Pancreas (tissue), 10 donors: ENCODE measurements at regions not wholly inside any gene's neighbourhood (a gene's known extent, or its start where the extent isn't known, plus 50 kb on each side); places are given as distances from the start of the nearest gene placed in this dataset.

Experiments
- ATAC-seq, 4 donors: fragments of 200-7000 bp; cut with Tn5 transposase; one replicate each; pipeline versions ENCODE4 v1.8.0 to v1.9.1; 2020; ENCODE audit warnings: mild to moderate bottlenecking in 4 of 4, moderate library complexity in 4 of 4
- DNase-seq, 6 donors: peaks; one replicate each; pipeline ENCODE4 v3.0.0-alpha.2; 2020
- FAIRE-seq: peaks from 2 replicates; lab custom pipeline; 2012; peaks lifted over from hg19 to GRCh38; lab: Jason Lieb, UNC
- H3K27ac ChIP-seq, 4 donors: fragments of 200-600 bp; sonication (generic); 1 replicate in 3 of 4; 2 replicates in 1 of 4; pipeline versions ENCODE4 v1.5.0 to v1.8.0; 2020
- H3K27me3 ChIP-seq, 4 donors: fragments of 200-600 bp; one replicate each; pipeline ENCODE4 v1.8.0; 2021
- H3K36me3 ChIP-seq, 3 donors: fragments of 200-600 bp; sonication (generic) in 1 of 3; one replicate each; pipeline versions ENCODE4 v1.5.0 to v1.8.0; 2020 to 2021
- H3K4me1 ChIP-seq, 3 donors: fragments of 200-600 bp; one replicate each; pipeline ENCODE4 v1.8.0; 2021
- H3K4me3 ChIP-seq, 4 donors: fragments of 200-600 bp; sonication (generic) in 2 of 4; one replicate each; pipeline versions ENCODE4 v1.5.0 to v1.8.0; 2020 to 2021
- H3K9me3 ChIP-seq, 4 donors: fragments of 200-600 bp; one replicate each; pipeline ENCODE4 v1.8.0; 2021
- WGBS, 2 donors: extraction: QIAGEN DNeasy Blood & Tissue Kit; methylation state at CpG; one replicate each; pipeline ENCODE4 v1.1.7; 2013; 5-methylcytosine and 5-hydroxymethylcytosine counted together
- intact Hi-C, 3 donors: fragments of 100-400 bp; cut with DNase I; formaldehyde crosslinking; loops; one replicate each; pipeline versions ENCODE4 v1.11.1 to v1.14.2; 2022
- TF ChIP-seq, protein P1 (sequence below), 4 donors: fragments of 200-600 bp; sonication (generic) in 3 of 4; IDR thresholded peaks; one replicate each; pipeline versions ENCODE4 v1.5.0 to v1.8.0; 2021; ENCODE audit warnings: antibody characterized with exemption in 4 of 4
- donor health status: healthy with polysubstance abuse.
- donor health status: DM: no; HTN: no; CAD: no; lungs with moderate emphysema.
- donor health status: DM: no; HTN: no; CAD: no.
- donor health status: control.
- donor health status: control.
- donor health status: Bipolar disorder and iron deficiency.
- donor health status: DM: yes; HTN: yes; CAD: no.
- donor health status: DM: no; HTN: no; CAD: no.
- donor health status: DM: no; HTN: no; CAD: no.
- donor health status: DM: yes; HTN: yes; CAD: no.

GRCh38 chr14:94690896-94691659 lies 78.8 kb downstream of the GSC start:
- ATAC-seq (no peak), DNase-seq (no peak), FAIRE-seq (no peak)
- TF ChIP-seq, protein P1, sequence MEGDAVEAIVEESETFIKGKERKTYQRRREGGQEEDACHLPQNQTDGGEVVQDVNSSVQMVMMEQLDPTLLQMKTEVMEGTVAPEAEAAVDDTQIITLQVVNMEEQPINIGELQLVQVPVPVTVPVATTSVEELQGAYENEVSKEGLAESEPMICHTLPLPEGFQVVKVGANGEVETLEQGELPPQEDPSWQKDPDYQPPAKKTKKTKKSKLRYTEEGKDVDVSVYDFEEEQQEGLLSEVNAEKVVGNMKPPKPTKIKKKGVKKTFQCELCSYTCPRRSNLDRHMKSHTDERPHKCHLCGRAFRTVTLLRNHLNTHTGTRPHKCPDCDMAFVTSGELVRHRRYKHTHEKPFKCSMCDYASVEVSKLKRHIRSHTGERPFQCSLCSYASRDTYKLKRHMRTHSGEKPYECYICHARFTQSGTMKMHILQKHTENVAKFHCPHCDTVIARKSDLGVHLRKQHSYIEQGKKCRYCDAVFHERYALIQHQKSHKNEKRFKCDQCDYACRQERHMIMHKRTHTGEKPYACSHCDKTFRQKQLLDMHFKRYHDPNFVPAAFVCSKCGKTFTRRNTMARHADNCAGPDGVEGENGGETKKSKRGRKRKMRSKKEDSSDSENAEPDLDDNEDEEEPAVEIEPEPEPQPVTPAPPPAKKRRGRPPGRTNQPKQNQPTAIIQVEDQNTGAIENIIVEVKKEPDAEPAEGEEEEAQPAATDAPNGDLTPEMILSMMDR (IDR thresholded peaks at IDR 0.05) = no peak
- H3K27me3 ChIP-seq = no peaks in the 10 kb centered on the region
- no peak overlapping the region for H3K4me3 ChIP-seq
- no peaks in the 10 kb centered on the region for H3K9me3 ChIP-seq
- whole genome bisulfite sequencing, 2 donors = 85 to 86% methylated on average over 30 to 31 of the region's 31 CpGs
- no peaks in the 10 kb centered on the region for H3K4me1 ChIP-seq
- no peak overlapping the region for H3K27ac ChIP-seq
- intact Hi-C loops = loop anchor here in 1 of 3 donors (5.0 to 10.0 kb wide), 2 partner anchors 414 to 741 kb away; no protein-coding TSS in a partner anchor
- H3K36me3 ChIP-seq = no peaks in the 10 kb centered on the region

- no peaks in the 10 kb centered on the region for H3K9me3 ChIP-seq
- intact Hi-C loops = loop anchor here in 1 of 3 donors (5.0 to 10.0 kb wide), 2 partner anchors 414 to 742 kb away; no protein-coding TSS in a partner anchor
- FAIRE-seq = no peak
- no peak for DNase-seq
- H3K4me1 ChIP-seq = no peaks in the 10 kb centered on the region
- no peaks in the 10 kb centered on the region for H3K36me3 ChIP-seq
- 77 to 82% methylated on average over 12 to 14 of the region's 14 CpGs for WGBS, 2 donors
- no peak for ATAC-seq
- H3K27ac ChIP-seq = no peak overlapping the region
- no peaks in the 10 kb centered on the region for H3K27me3 ChIP-seq
- no peak overlapping the region for H3K4me3 ChIP-seq
- TF ChIP-seq, protein P1 (IDR thresholded peaks at IDR 0.05) = no peak
Measured at GRCh38 chr14:94690486-94690885, 78.3 kb downstream of the SERPINA3 start.

- Histone ChIP-seq H3K9me3 (no peaks in the 10 kb centered on the region), H3K36me3 (no peaks in the 10 kb centered on the region), H3K27ac (no peak overlapping the region), H3K4me1 (no peaks in the 10 kb centered on the region), H3K27me3 (no peaks in the 10 kb centered on the region), H3K4me3 (no peak overlapping the region)
- intact Hi-C loops = loop anchor here in 2 of 3 donors (5.0 to 10.0 kb wide), 4 partner anchors 255 to 745 kb away; no protein-coding TSS in a partner anchor
- TF ChIP-seq, protein P1 (IDR thresholded peaks at IDR 0.05) = no peak
- ATAC-seq (peak in 2 of 4 donors; percentile 10 to 14), DNase-seq (no peak), FAIRE-seq (no peak)
- WGBS, 2 donors = 80% methylated on average over 18 of the region's 18 CpGs
Measured at GRCh38 chr14:94689985-94690400, 77.8 kb downstream of the SERPINA3 start.

GRCh38 chr14:94689218-94689984 lies 77.2 kb downstream of the SERPINA3 start:
- FAIRE-seq = no peak
- WGBS, 2 donors = 15 to 17% methylated on average over 35 of the region's 35 CpGs

More at GRCh38 chr14:94689218-94689984, 77.2 kb downstream of the SERPINA3 start:
- Histone ChIP-seq H3K36me3 (no peaks in the 10 kb centered on the region), H3K9me3 (no peaks in the 10 kb centered on the region), H3K4me1 (no peaks in the 10 kb centered on the region), H3K27me3 (no peaks in the 10 kb centered on the region), H3K27ac (no peak overlapping the region), H3K4me3 (no peak overlapping the region)
- intact Hi-C loops = loop anchor here in 2 of 3 donors (10.0 kb wide), 2 partner anchors 255 to 745 kb away; no protein-coding TSS in a partner anchor
- ATAC-seq (peak; percentile 95 to 100 (median 98)), DNase-seq (peak in 4 of 6 donors; percentile 39 to 95 (median 70))
- TF ChIP-seq, protein P1 (IDR thresholded peaks at IDR 0.05) = peak; percentile 87 to 96 (median 92)
